NCI-H1417 (cell line): ENCODE measurements at regions not wholly inside any gene's neighbourhood (a gene's known extent, or its start where the extent isn't known, plus 50 kb on each side); places are given as distances from the start of the nearest gene placed in this dataset.

Experiments used
- DNase-seq, 3 experiments: peaks; one replicate each; lab custom pipeline; 2025; lab: John Stamatoyannopoulos, UW

- no peak for DNase-seq
Observed at GRCh38 chr4:30783751-30784150, 63.6 kb downstream of the PCDH7 start.

GRCh38 chr4:30789219-30789671, 69.1 kb downstream of the PCDH7 start:
- DNase-seq = peak in 1 of 3 experiments; percentile 6

GRCh38 chr4:30790123-30790522, 70.0 kb downstream of the PCDH7 start:
- DNase-seq = no peak

- DNase-seq = no peak
Observed at GRCh38 chr4:30790998-30791397, 70.8 kb downstream of the PCDH7 start.

- no peak for DNase-seq
Observed at GRCh38 chr4:30792601-30793000, 72.4 kb downstream of the PCDH7 start.

- DNase-seq = no peak
Observed at GRCh38 chr4:30801876-30802275, 81.7 kb downstream of the PCDH7 start.

- no peak for DNase-seq
Observed at GRCh38 chr4:30802622-30803323, 82.6 kb downstream of the PCDH7 start.

- no peak for DNase-seq
Observed at GRCh38 chr4:30808276-30808675, 88.1 kb downstream of the PCDH7 start.

GRCh38 chr4:30811296-30811695, 91.1 kb downstream of the PCDH7 start:
- DNase-seq = peak in 1 of 3 experiments; percentile 21

- no peak for DNase-seq
Observed at GRCh38 chr4:30815685-30816084, 95.5 kb downstream of the PCDH7 start.

- no peak for DNase-seq
Observed at GRCh38 chr4:30817447-30817846, 97.3 kb downstream of the PCDH7 start.

- DNase-seq = no peak
Observed at GRCh38 chr4:30818541-30818940, 98.4 kb downstream of the PCDH7 start.

GRCh38 chr4:30821275-30821674, 101.1 kb downstream of the PCDH7 start:
- no peak for DNase-seq

GRCh38 chr4:30821859-30822612, 101.9 kb downstream of the PCDH7 start:
- DNase-seq = no peak

- no peak for DNase-seq
Observed at GRCh38 chr4:30822911-30823551, 102.9 kb downstream of the PCDH7 start.

- DNase-seq = no peak
Observed at GRCh38 chr4:30825008-30825770, 105.0 kb downstream of the PCDH7 start.

- peak in 1 of 3 experiments; percentile 9 for DNase-seq
Observed at GRCh38 chr4:30828264-30828926, 108.2 kb downstream of the PCDH7 start.

- DNase-seq = no peak
Observed at GRCh38 chr4:30832639-30833038, 112.5 kb downstream of the PCDH7 start.

GRCh38 chr4:30833206-30833605, 113.0 kb downstream of the PCDH7 start:
- DNase-seq = no peak

GRCh38 chr4:30835044-30835443, 114.9 kb downstream of the PCDH7 start:
- no peak for DNase-seq

GRCh38 chr4:30836231-30836630, 116.1 kb downstream of the PCDH7 start:
- no peak for DNase-seq

GRCh38 chr4:30837131-30837539, 117.0 kb downstream of the PCDH7 start:
- peak in 2 of 3 experiments; percentile 39 to 86 for DNase-seq
